ENCODE measurements at regions not wholly inside any gene's neighbourhood (a gene's known extent, or its start where the extent isn't known, plus 50 kb on each side); places are given as distances from the start of the nearest gene placed in this dataset.

GRCh38 chr6:48429021-48429420 lies 318.0 kb upstream of the PTCHD4 start:
- TF ChIP-seq CTCF (IDR thresholded peaks at IDR 0.05) (no peak), POLR2A (IDR thresholded peaks at IDR 0.05) (no peak), POLR2AphosphoS5 (IDR thresholded peaks at IDR 0.05) (no peak), EP300 (IDR thresholded peaks at IDR 0.05) (no peak)
